ENCODE measurements at regions not wholly inside any gene's neighbourhood (a gene's known extent, or its start where the extent isn't known, plus 50 kb on each side); places are given as distances from the start of the nearest gene placed in this dataset.
"Not testable (repeated sequence)": the region's sequence is repeated elsewhere in the genome, so short reads cannot be mapped to it uniquely, and the experiment has no call there.

- TF ChIP-seq, protein P1, sequence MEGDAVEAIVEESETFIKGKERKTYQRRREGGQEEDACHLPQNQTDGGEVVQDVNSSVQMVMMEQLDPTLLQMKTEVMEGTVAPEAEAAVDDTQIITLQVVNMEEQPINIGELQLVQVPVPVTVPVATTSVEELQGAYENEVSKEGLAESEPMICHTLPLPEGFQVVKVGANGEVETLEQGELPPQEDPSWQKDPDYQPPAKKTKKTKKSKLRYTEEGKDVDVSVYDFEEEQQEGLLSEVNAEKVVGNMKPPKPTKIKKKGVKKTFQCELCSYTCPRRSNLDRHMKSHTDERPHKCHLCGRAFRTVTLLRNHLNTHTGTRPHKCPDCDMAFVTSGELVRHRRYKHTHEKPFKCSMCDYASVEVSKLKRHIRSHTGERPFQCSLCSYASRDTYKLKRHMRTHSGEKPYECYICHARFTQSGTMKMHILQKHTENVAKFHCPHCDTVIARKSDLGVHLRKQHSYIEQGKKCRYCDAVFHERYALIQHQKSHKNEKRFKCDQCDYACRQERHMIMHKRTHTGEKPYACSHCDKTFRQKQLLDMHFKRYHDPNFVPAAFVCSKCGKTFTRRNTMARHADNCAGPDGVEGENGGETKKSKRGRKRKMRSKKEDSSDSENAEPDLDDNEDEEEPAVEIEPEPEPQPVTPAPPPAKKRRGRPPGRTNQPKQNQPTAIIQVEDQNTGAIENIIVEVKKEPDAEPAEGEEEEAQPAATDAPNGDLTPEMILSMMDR (IDR thresholded peaks at IDR 0.05) = no peak
- TF ChIP-seq POLR2A (IDR thresholded peaks at IDR 0.05) = no peak
- TF ChIP-seq EP300 (IDR thresholded peaks at IDR 0.05) = no peak
- Histone ChIP-seq H3K4me1 (ENCODE audit: insufficient read depth) (no peaks in the 10 kb centered on the region), H3K27me3 (no peaks in the 10 kb centered on the region), H3K4me3 (no peak overlapping the region), H3K27ac (no peak overlapping the region), H3K9me3 (no peaks in the 10 kb centered on the region), H3K36me3 (no peaks in the 10 kb centered on the region)
- no peak for DNase-seq
- intact Hi-C loops (cut with DNase I) = no loop called here
- 64 to 85% (median 84%) methylated on average over 2 of the region's 2 CpGs for WGBS, 3 donors
These were observed 2035.3 kb upstream of the LRRTM1 start for GRCh38 chr2:82339805-82340204.

DNA sequence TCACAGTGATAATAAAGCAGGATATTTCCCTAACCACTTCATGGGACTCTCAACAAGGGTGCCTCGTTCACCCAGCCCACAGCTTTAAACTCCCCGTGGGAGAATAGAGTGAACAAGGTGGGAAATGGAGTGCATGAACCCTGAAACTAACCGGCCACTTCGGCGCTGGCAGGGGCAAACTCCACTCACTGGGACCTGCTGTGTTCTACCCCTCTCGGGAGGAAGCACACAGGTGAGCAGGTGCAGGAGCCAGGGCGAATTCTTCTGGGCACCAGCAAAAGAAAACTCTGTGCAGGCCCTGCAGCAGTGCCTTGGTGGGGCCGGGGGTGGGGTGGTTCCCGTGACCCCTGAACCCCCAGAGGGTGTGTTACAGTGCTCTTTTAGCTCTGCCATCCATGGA, 2029.1 kb upstream of the LRRTM1 start:
- TF ChIP-seq EP300 (IDR thresholded peaks at IDR 0.05) (no peak), POLR2A (IDR thresholded peaks at IDR 0.05) (no peak)
- TF ChIP-seq, protein P1 (IDR thresholded peaks at IDR 0.05) = no peak
- Histone ChIP-seq H3K4me1 (ENCODE audit: insufficient read depth) (no peaks in the 10 kb centered on the region), H3K27ac (no peak overlapping the region), H3K27me3 (no peaks in the 10 kb centered on the region), H3K9me3 (no peaks in the 10 kb centered on the region), H3K36me3 (no peaks in the 10 kb centered on the region), H3K4me3 (no peak overlapping the region)
- DNase-seq = no peak
- intact Hi-C loops (cut with DNase I) = no loop called here
- 85 to 93% (median 89%) methylated on average over 9 of the region's 9 CpGs for WGBS, 3 donors

GRCh38 chr2:82330155-82330554, 2025.6 kb upstream of the LRRTM1 start:
- TF ChIP-seq, protein P1 (IDR thresholded peaks at IDR 0.05) = no peak
- TF ChIP-seq EP300 (IDR thresholded peaks at IDR 0.05) = no peak
- TF ChIP-seq POLR2A (IDR thresholded peaks at IDR 0.05) = no peak
- DNase-seq = no peak
- Histone ChIP-seq H3K27me3 (no peaks in the 10 kb centered on the region), H3K36me3 (no peaks in the 10 kb centered on the region), H3K4me1 (ENCODE audit: insufficient read depth) (no peaks in the 10 kb centered on the region), H3K4me3 (no peak overlapping the region), H3K27ac (no peak overlapping the region), H3K9me3 (no peaks in the 10 kb centered on the region)
- intact Hi-C loops (cut with DNase I) = no loop called here
- 68 to 83% (median 77%) methylated on average over 2 of the region's 2 CpGs for WGBS, 3 donors

DNA sequence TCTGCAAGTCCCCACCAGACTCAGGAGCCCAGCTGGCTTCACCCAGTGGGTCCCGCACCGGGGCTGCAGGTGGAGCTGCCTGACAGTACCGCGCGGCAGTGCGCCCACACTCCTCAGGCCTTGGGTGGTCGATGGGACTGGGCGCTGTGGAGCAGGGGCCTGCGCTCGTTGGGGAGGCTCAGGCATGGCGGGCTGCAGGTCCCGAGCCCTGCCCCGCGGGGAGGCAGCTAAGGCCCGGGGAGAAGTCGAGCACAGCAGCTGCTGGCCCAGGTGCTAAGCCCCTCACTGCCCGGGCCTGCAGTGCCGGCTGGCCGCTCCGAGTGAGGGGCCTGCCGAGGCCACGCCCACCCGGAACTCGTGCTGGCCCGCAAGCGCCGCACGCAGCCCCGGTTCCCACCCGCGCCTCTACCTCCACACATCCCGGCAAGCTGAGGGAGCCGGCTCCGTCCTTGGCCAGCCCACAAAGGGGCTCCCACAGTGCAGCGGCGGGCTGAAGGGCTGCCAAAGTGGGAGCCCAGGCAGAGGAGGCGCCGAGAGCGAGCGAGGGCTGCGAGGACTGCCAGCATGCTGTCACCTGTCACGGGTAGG, 2021.7 kb upstream of the LRRTM1 start:
- H3K4me1 ChIP-seq (ENCODE audit: insufficient read depth); intact Hi-C loops (cut with DNase I); DNase-seq; H3K4me3 ChIP-seq; H3K9me3 ChIP-seq; H3K27me3 ChIP-seq; H3K36me3 ChIP-seq; H3K27ac ChIP-seq: not testable (repeated sequence)
- WGBS, 3 donors = 95 to 96% (median 96%) methylated on average over 42 of the region's 42 CpGs

GRCh38 chr2:82320296-82320695, 2015.7 kb upstream of the LRRTM1 start:
- TF ChIP-seq, protein P1 (IDR thresholded peaks at IDR 0.05) = no peak
- no peak for TF ChIP-seq EP300 (IDR thresholded peaks at IDR 0.05)
- TF ChIP-seq POLR2A (IDR thresholded peaks at IDR 0.05) = no peak
- 37 to 51% (median 46%) methylated on average over 3 of the region's 3 CpGs for WGBS, 3 donors

More at GRCh38 chr2:82320296-82320695, 2015.7 kb upstream of the LRRTM1 start:
- H3K36me3 ChIP-seq = no peaks in the 10 kb centered on the region
- H3K9me3 ChIP-seq = no peaks in the 10 kb centered on the region
- no peaks in the 10 kb centered on the region for H3K27me3 ChIP-seq
- intact Hi-C loops (cut with DNase I) = no loop called here
- no peak overlapping the region for H3K27ac ChIP-seq
- H3K4me1 ChIP-seq (ENCODE audit: insufficient read depth) = no peaks in the 10 kb centered on the region
- no peak for DNase-seq
- no peak overlapping the region for H3K4me3 ChIP-seq

Data from ovary (tissue), 7 donors.